K562 (cell line): ENCODE measurements at regions not wholly inside any gene's neighbourhood (a gene's known extent, or its start where the extent isn't known, plus 50 kb on each side); places are given as distances from the start of the nearest gene placed in this dataset.

ENCODE experiments used
- ATAC-seq: fragments of 200-7000 bp; cut with Tn5 transposase; 3 replicates; pipeline ENCODE4 v1.9.1; 2020; ENCODE audit warnings: moderate library complexity
- BruUV-seq: library from RNA; stranded (reverse); fragments of 400-500 nt; replicated peaks from 2 replicates; lab custom pipeline; 2021; lab: Mats Ljungman, UMichigan
- CTCF ChIA-PET: fragments of 300-600 bp; formaldehyde crosslinking; extraction: SDS; loops from one replicate; lab custom pipeline; 2021; ENCODE audit warnings: low intra/inter-chr PET ratio; lab: Yijun Ruan, JAX
- POLR2A ChIA-PET: fragments of 300-600, 350-650 bp; sonication (Branson Sonifier 250); formaldehyde crosslinking; extraction: SDS; loops from one replicate; lab custom pipeline; 2021; ENCODE audit warnings: antibody characterized with exemption, inconsistent platforms; lab: Yijun Ruan, JAX
- DNase-seq, 4 experiments: peaks; one replicate each; pipeline versions ENCODE4 v3.0.0 to v3.0.0-alpha.2; 2011 to 2018; ENCODE audit warnings: low spot score in 3 of 4, mixed read lengths in 3 of 4; ENCODE audit errors: extremely low read depth in 1 of 4
- FAIRE-seq: peaks from 2 replicates; lab custom pipeline; 2011; peaks lifted over from hg19 to GRCh38; lab: Jason Lieb, UNC
- H2AFZ ChIP-seq: 2 replicates; pipeline ENCODE4 v1.6.0; 2011; ENCODE audit warnings: low read depth, low read length, control low read depth, inconsistent platforms
- H3K27ac ChIP-seq: fragments of 200-600 bp; 3 replicates; pipeline ENCODE4 v1.8.0; 2011; ENCODE audit warnings: low read depth, mild to moderate bottlenecking, control low read depth, inconsistent platforms, low read length, moderate library complexity, mixed read lengths; ENCODE audit errors: extremely low read depth
- H3K27me3 ChIP-seq, 2 experiments: fragments of 300-600 bp in 1 of 2; 2 replicates in 1 of 2; 3 replicates in 1 of 2; pipeline versions ENCODE4 v1.6.0 to v1.8.0; 2011; ENCODE audit warnings: inconsistent platforms in 2 of 2, low read length in 2 of 2, mild to moderate bottlenecking in 1 of 2, mixed read lengths in 1 of 2, moderate library complexity in 1 of 2; ENCODE audit not compliant: control insufficient read depth in 2 of 2, insufficient read depth in 2 of 2
- H3K36me3 ChIP-seq: fragments of 300-600 bp; 3 replicates; pipeline ENCODE4 v1.8.0; 2011; ENCODE audit warnings: mild to moderate bottlenecking, low read length, inconsistent platforms; ENCODE audit not compliant: control insufficient read depth, insufficient read depth
- H3K4me1 ChIP-seq, 2 experiments: fragments of 200-600 bp in 1 of 2; replicated peaks in 1 of 2; 2 replicates in 1 of 2; 3 replicates in 1 of 2; pipeline versions ENCODE4 v1.5.1 to v1.8.0; 2011; ENCODE audit warnings: inconsistent platforms in 2 of 2, low read length in 2 of 2, mild to moderate bottlenecking in 1 of 2, mixed read lengths in 1 of 2, moderate library complexity in 1 of 2; ENCODE audit not compliant: control insufficient read depth in 2 of 2, insufficient read depth in 2 of 2
- H3K4me2 ChIP-seq: 2 replicates; pipeline ENCODE4 v1.6.1; 2011; ENCODE audit warnings: low read length, control low read depth, inconsistent platforms, mixed read lengths; ENCODE audit not compliant: insufficient read depth
- H3K4me3 ChIP-seq: fragments of 200-600 bp; sonication (generic), shearing (Covaris generic); 2 replicates; pipeline ENCODE4 v1.5.1; 2016; ENCODE audit warnings: control low read depth, inconsistent platforms
- H3K79me2 ChIP-seq: fragments of 200-600 bp; 3 replicates; pipeline ENCODE4 v1.8.0; 2011; ENCODE audit warnings: low read length, inconsistent platforms; ENCODE audit not compliant: control insufficient read depth, insufficient read depth
- H3K9ac ChIP-seq, 2 experiments: 2 replicates each; pipeline versions ENCODE4 v1.6.0 to v1.6.1; 2011; ENCODE audit warnings: low read depth in 2 of 2, low read length in 2 of 2, control low read depth in 1 of 2, inconsistent platforms in 1 of 2, mild to moderate bottlenecking in 1 of 2, mixed read lengths in 1 of 2; ENCODE audit not compliant: insufficient read depth in 1 of 2
- H3K9me1 ChIP-seq: one replicate; pipeline ENCODE4 v1.6.0; 2011; ENCODE audit warnings: inconsistent platforms, mild to moderate bottlenecking, low read length, moderate library complexity; ENCODE audit not compliant: control insufficient read depth, insufficient read depth
- H3K9me3 ChIP-seq: replicated peaks from 2 replicates; pipeline ENCODE4 v1.5.1; 2011; ENCODE audit warnings: low read depth, low read length, inconsistent platforms; ENCODE audit not compliant: control insufficient read depth, insufficient read depth
- H4K20me1 ChIP-seq: replicated peaks from 2 replicates; pipeline ENCODE4 v1.6.1; 2011; ENCODE audit warnings: low read length, inconsistent platforms, mixed read lengths; ENCODE audit not compliant: control insufficient read depth, insufficient read depth
- HDAC6 ChIP-seq: IDR thresholded peaks from 2 replicates; pipeline ENCODE4 v1.6.1; 2012; ENCODE audit warnings: low read depth, mild to moderate bottlenecking, control low read depth, inconsistent platforms, low read length, moderate library complexity
- POLR3G ChIP-seq: IDR thresholded peaks from 2 replicates; pipeline ENCODE4 v1.6.1; 2011; ENCODE audit not compliant: insufficient read length, insufficient replicate concordance; ENCODE audit errors: extremely low read depth
- RB1 ChIP-seq: fragments of 450-650 bp; IDR thresholded peaks from 2 replicates; pipeline ENCODE4 v1.6.1; 2017; ENCODE audit warnings: low read depth, mild to moderate bottlenecking
- SIRT6 ChIP-seq: IDR thresholded peaks from one replicate; pipeline ENCODE4 v1.6.1; 2012; ENCODE audit warnings: low read depth, mild to moderate bottlenecking, control low read depth, inconsistent platforms, low read length, moderate library complexity
- SMAD1 ChIP-seq: fragments of 150-350 bp; IDR thresholded peaks from 2 replicates; pipeline ENCODE4 v1.6.1; 2014; ENCODE audit warnings: low read length, low read depth; ENCODE audit not compliant: partially characterized antibody
- SRSF3 ChIP-seq: fragments of 200-400 bp; formaldehyde crosslinking; IDR thresholded peaks from 2 replicates; pipeline ENCODE4 v1.6.1; 2016; ENCODE audit warnings: mild to moderate bottlenecking, low read length, moderate library complexity; ENCODE audit not compliant: insufficient read depth
- WHSC1 ChIP-seq: IDR thresholded peaks from one replicate; pipeline ENCODE4 v1.6.1; 2012; ENCODE audit warnings: low read length, control low read depth, inconsistent platforms
- ZNF134 ChIP-seq: fragments of 250-450 bp; sonication (Bioruptor Pico); conservative IDR thresholded peaks from 2 replicates; pipeline ENCODE4 v1.4.0; 2020
- WGBS: fragments of 100-300 bp; shearing (Covaris generic); methylation state at CpG from one replicate; pipeline ENCODE4 v1.1.6; 2016; ENCODE audit warnings: low coverage, mixed read lengths; ENCODE audit not compliant: insufficient coverage; ENCODE audit errors: missing lambda C conversion rate; 5-methylcytosine and 5-hydroxymethylcytosine counted together
- in situ Hi-C: fragments of 300-500 bp; cut with MboI; formaldehyde crosslinking; loops from 4 replicates; pipeline ENCODE4 v1.15.0; 2018; ENCODE audit warnings: inconsistent platforms, mixed read lengths
- intact Hi-C: fragments of 100-400 bp; cut with micrococcal nuclease; formaldehyde crosslinking; loops from 2 replicates; pipeline ENCODE4 v1.14.2; 2022
- TF ChIP-seq, protein P1 (sequence below): fragments of 150-350 bp; conservative IDR thresholded peaks from 2 replicates; pipeline ENCODE4 v1.6.1; 2014; ENCODE audit warnings: low read length
- TF ChIP-seq, protein P2 (sequence below): fragments of 450-650 bp; IDR thresholded peaks from 2 replicates; pipeline ENCODE4 v1.7.0; 2016; ENCODE audit warnings: borderline replicate concordance
- TF ChIP-seq, protein P3 (sequence below): conservative IDR thresholded peaks from 2 replicates; pipeline ENCODE4 v1.6.1; 2011; ENCODE audit warnings: low read depth, mild to moderate bottlenecking, low read length; ENCODE audit not compliant: control insufficient read depth
- TF ChIP-seq, protein P4 (sequence below): fragments of 250-450 bp; sonication (Bioruptor Pico); IDR thresholded peaks from 2 replicates; pipeline ENCODE4 v1.4.0; 2020; ENCODE audit warnings: mild to moderate bottlenecking, moderate library complexity, borderline replicate concordance
- TF ChIP-seq, protein P5 (sequence below): fragments of 450-650 bp; IDR thresholded peaks from 2 replicates; pipeline ENCODE4 v1.6.1; 2017; ENCODE audit warnings: antibody characterized with exemption

DNA sequence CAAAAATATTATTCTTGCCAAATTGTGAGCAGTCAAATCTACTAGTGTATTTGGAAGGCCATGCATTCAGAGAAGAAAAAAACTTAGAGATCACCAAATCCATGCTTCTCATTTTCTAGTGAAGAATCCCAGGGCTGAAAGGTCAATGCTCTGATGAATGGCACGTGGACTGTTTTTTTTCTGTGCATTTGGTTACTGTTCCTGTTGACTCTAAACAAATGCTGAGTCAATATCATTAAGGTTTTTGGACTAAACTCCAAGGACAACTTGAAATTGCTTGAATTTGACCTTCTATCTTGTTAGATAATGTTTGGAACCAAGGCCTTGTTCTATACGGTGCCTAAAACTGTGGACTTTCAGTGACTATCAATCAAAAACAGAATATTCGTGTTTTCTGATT is 142.2 kb downstream of the OSTF1 start:
- H4K20me1 ChIP-seq, result no peaks in the 10 kb centered on the region
- no peaks in the 10 kb centered on the region for H3K79me2 ChIP-seq
- 3% methylated on average over 3 of the region's 3 CpGs for WGBS
- H2AFZ ChIP-seq, result no peak overlapping the region
- in situ Hi-C loops, result no loop called here
- ChIA-PET CTCF (no interaction called here), POLR2A (no interaction called here)
- intact Hi-C loops, result no loop called here
- H3K4me2 ChIP-seq, result no peak overlapping the region
- no peaks in the 10 kb centered on the region for H3K4me1 ChIP-seq
- BruUV-seq, result no TSS peak
- no peaks in the 10 kb centered on the region for H3K27me3 ChIP-seq
- no peaks in the 10 kb centered on the region for H3K36me3 ChIP-seq
- DNase-seq, result no peak
- no peak for ATAC-seq
- no peak overlapping the region for H3K9ac ChIP-seq
- no peaks in the 10 kb centered on the region for H3K9me3 ChIP-seq
- FAIRE-seq, result no peak
- no peaks in the 10 kb centered on the region for H3K9me1 ChIP-seq
- no peak overlapping the region for H3K27ac ChIP-seq
- H3K4me3 ChIP-seq, result no peak overlapping the region
- TF ChIP-seq, protein P1, sequence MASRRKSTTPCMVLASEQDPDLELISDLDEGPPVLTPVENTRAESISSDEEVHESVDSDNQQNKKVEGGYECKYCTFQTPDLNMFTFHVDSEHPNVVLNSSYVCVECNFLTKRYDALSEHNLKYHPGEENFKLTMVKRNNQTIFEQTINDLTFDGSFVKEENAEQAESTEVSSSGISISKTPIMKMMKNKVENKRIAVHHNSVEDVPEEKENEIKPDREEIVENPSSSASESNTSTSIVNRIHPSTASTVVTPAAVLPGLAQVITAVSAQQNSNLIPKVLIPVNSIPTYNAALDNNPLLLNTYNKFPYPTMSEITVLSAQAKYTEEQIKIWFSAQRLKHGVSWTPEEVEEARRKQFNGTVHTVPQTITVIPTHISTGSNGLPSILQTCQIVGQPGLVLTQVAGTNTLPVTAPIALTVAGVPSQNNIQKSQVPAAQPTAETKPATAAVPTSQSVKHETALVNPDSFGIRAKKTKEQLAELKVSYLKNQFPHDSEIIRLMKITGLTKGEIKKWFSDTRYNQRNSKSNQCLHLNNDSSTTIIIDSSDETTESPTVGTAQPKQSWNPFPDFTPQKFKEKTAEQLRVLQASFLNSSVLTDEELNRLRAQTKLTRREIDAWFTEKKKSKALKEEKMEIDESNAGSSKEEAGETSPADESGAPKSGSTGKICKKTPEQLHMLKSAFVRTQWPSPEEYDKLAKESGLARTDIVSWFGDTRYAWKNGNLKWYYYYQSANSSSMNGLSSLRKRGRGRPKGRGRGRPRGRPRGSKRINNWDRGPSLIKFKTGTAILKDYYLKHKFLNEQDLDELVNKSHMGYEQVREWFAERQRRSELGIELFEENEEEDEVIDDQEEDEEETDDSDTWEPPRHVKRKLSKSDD, result no peak
- TF ChIP-seq SRSF3 (no peak), RB1 (no peak), HDAC6 (no peak), ZNF134 (no peak), SMAD1 (no peak), POLR3G (no peak), SIRT6 (no peak), WHSC1 (no peak)
- TF ChIP-seq, protein P2, sequence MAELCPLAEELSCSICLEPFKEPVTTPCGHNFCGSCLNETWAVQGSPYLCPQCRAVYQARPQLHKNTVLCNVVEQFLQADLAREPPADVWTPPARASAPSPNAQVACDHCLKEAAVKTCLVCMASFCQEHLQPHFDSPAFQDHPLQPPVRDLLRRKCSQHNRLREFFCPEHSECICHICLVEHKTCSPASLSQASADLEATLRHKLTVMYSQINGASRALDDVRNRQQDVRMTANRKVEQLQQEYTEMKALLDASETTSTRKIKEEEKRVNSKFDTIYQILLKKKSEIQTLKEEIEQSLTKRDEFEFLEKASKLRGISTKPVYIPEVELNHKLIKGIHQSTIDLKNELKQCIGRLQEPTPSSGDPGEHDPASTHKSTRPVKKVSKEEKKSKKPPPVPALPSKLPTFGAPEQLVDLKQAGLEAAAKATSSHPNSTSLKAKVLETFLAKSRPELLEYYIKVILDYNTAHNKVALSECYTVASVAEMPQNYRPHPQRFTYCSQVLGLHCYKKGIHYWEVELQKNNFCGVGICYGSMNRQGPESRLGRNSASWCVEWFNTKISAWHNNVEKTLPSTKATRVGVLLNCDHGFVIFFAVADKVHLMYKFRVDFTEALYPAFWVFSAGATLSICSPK, result no peak
- TF ChIP-seq, protein P3, sequence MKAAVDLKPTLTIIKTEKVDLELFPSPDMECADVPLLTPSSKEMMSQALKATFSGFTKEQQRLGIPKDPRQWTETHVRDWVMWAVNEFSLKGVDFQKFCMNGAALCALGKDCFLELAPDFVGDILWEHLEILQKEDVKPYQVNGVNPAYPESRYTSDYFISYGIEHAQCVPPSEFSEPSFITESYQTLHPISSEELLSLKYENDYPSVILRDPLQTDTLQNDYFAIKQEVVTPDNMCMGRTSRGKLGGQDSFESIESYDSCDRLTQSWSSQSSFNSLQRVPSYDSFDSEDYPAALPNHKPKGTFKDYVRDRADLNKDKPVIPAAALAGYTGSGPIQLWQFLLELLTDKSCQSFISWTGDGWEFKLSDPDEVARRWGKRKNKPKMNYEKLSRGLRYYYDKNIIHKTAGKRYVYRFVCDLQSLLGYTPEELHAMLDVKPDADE, result no peak
- TF ChIP-seq, protein P4, sequence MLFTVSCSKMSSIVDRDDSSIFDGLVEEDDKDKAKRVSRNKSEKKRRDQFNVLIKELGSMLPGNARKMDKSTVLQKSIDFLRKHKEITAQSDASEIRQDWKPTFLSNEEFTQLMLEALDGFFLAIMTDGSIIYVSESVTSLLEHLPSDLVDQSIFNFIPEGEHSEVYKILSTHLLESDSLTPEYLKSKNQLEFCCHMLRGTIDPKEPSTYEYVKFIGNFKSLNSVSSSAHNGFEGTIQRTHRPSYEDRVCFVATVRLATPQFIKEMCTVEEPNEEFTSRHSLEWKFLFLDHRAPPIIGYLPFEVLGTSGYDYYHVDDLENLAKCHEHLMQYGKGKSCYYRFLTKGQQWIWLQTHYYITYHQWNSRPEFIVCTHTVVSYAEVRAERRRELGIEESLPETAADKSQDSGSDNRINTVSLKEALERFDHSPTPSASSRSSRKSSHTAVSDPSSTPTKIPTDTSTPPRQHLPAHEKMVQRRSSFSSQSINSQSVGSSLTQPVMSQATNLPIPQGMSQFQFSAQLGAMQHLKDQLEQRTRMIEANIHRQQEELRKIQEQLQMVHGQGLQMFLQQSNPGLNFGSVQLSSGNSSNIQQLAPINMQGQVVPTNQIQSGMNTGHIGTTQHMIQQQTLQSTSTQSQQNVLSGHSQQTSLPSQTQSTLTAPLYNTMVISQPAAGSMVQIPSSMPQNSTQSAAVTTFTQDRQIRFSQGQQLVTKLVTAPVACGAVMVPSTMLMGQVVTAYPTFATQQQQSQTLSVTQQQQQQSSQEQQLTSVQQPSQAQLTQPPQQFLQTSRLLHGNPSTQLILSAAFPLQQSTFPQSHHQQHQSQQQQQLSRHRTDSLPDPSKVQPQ (CRISPR knock-in tag), result no peak
- TF ChIP-seq, protein P5, sequence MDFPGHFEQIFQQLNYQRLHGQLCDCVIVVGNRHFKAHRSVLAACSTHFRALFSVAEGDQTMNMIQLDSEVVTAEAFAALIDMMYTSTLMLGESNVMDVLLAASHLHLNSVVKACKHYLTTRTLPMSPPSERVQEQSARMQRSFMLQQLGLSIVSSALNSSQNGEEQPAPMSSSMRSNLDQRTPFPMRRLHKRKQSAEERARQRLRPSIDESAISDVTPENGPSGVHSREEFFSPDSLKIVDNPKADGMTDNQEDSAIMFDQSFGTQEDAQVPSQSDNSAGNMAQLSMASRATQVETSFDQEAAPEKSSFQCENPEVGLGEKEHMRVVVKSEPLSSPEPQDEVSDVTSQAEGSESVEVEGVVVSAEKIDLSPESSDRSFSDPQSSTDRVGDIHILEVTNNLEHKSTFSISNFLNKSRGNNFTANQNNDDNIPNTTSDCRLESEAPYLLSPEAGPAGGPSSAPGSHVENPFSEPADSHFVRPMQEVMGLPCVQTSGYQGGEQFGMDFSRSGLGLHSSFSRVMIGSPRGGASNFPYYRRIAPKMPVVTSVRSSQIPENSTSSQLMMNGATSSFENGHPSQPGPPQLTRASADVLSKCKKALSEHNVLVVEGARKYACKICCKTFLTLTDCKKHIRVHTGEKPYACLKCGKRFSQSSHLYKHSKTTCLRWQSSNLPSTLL, result no peak
